Suprapubic skin (tissue), 4 donors: ENCODE measurements at regions not wholly inside any gene's neighbourhood (a gene's known extent, or its start where the extent isn't known, plus 50 kb on each side); places are given as distances from the start of the nearest gene placed in this dataset.

Experiments
- DNase-seq, 2 donors: peaks; one replicate each; pipeline ENCODE4 v3.0.0-alpha.2; 2019; ENCODE audit warnings: low spot score in 2 of 2
- H3K27ac ChIP-seq: fragments of 200-600 bp; sonication (generic); one replicate; pipeline ENCODE4 v1.5.1; 2019
- H3K27me3 ChIP-seq: fragments of 200-600 bp; sonication (generic); one replicate; pipeline ENCODE4 v1.5.1; 2019
- H3K36me3 ChIP-seq: fragments of 200-600 bp; sonication (generic); one replicate; pipeline ENCODE4 v1.5.1; 2019
- H3K4me1 ChIP-seq: fragments of 200-600 bp; sonication (generic); one replicate; pipeline ENCODE4 v1.5.1; 2019
- H3K4me3 ChIP-seq: fragments of 200-600 bp; sonication (generic); one replicate; pipeline ENCODE4 v1.5.1; 2019; ENCODE audit warnings: mild to moderate bottlenecking
- H3K9me3 ChIP-seq: fragments of 200-600 bp; sonication (generic); one replicate; pipeline ENCODE4 v1.5.1; 2019
- CTCF ChIP-seq, 2 donors: fragments of 200-600 bp in 1 of 2; fragments of 450-650 bp in 1 of 2; sonication (generic) in 1 of 2; IDR thresholded peaks; one replicate each; pipeline ENCODE4 v1.5.1; 2016 to 2019; ENCODE audit warnings: antibody characterized with exemption in 2 of 2, mild to moderate bottlenecking in 1 of 2, moderate library complexity in 1 of 2
- EP300 ChIP-seq: sonication (generic); formaldehyde crosslinking; IDR thresholded peaks from one replicate; pipeline ENCODE4 v1.6.1; 2017; ENCODE audit warnings: antibody characterized with exemption
- POLR2A ChIP-seq, 2 donors: fragments of 450-650 bp; IDR thresholded peaks; one replicate each; pipeline ENCODE4 v1.6.1; 2017; ENCODE audit warnings: antibody characterized with exemption in 2 of 2, mild to moderate bottlenecking in 2 of 2, moderate library complexity in 2 of 2
- POLR2AphosphoS5 ChIP-seq, 3 donors: sonication (generic); formaldehyde crosslinking; IDR thresholded peaks; one replicate each; pipeline ENCODE4 v1.6.1; 2017; ENCODE audit warnings: antibody characterized with exemption in 3 of 3
- WGBS: methylation state at CpG from one replicate; pipeline ENCODE4 v1.1.5; 2018; 5-methylcytosine and 5-hydroxymethylcytosine counted together

DNA sequence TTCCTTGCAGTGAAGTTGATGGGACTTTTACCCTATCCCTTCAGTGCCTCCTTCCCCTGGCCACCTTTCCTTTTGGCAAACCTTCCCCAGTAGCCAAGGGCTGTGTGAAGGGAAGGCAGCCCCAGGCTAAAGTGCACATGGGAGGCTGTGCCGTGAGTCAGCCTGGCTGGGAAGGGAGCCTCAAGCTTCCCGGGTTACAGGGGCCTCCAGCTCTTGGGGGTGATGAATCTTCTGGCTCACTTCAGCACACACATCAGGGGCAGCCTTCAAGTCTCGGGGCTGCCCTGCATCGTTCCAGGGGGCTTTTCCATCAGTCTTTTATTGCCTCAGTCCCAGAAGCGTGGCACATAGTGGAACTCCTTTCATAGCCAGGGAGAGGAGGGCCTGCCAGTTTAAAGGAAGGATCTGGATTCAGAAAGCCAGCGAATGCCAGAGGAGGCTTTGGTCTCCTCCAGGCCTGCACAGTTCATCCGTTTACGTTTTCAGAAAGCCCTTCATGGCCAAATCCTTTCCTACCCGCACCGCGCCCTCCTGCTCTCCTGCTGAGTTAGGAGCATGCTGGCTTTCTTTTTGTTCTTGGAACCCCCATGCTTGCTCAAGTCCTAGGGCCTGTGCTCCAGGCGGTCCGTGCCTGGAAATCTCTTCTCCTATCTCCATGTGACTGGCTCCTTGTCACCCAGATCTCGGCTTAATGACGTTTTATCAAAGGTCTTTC lies 134.8 kb upstream of the KLF4 start:
- 64% methylated on average over 15 of the region's 15 CpGs for WGBS
- peak overlapping the region; percentile 63 for H3K27ac ChIP-seq

DNA sequence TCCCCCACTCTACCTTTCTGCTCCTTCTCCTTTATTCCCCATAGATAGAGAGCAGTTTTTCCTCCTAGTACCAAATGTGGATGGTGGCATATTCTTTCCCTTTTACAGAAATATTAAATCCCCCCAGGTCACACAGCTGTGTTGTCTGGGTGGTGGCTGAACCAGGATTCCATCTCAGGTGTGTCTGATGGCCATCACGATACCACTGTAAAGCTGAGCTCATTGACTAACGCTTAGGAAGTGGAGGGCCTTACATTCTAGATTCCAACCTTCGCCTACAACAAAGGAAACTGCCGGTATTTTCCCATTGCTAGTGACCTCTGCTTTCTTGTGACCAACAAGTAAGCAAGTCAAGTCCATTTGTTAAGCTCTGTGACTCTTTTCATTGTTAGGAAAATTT lies 131.9 kb upstream of the KLF4 start:
- H3K36me3 ChIP-seq = no peaks in the 10 kb centered on the region
- TF ChIP-seq POLR2AphosphoS5 (IDR thresholded peaks at IDR 0.05) = no peak
- no peak for TF ChIP-seq POLR2A (IDR thresholded peaks at IDR 0.05)
- no peak for TF ChIP-seq EP300
- no peak for TF ChIP-seq CTCF (IDR thresholded peaks at IDR 0.05)
- H3K4me3 ChIP-seq = no peak overlapping the region
- H3K27ac ChIP-seq = no peak overlapping the region
- H3K4me1 ChIP-seq = peaks cover 7% of the 10 kb centered on the region
- whole genome bisulfite sequencing = 88% methylated on average over 4 of the region's 4 CpGs
- no peaks in the 10 kb centered on the region for H3K27me3 ChIP-seq
- no peak for DNase-seq
- H3K9me3 ChIP-seq = no peaks in the 10 kb centered on the region

More for the DNA sequence above, 134.8 kb upstream of the KLF4 start:
- Histone ChIP-seq H3K36me3 (no peaks in the 10 kb centered on the region), H3K4me3 (no peak overlapping the region), H3K9me3 (no peaks in the 10 kb centered on the region), H3K4me1 (peaks cover 17% of the 10 kb centered on the region), H3K27me3 (no peaks in the 10 kb centered on the region)
- DNase-seq = peak in 1 of 2 donors; percentile 77
- no peak for TF ChIP-seq EP300
- no peak for TF ChIP-seq CTCF (IDR thresholded peaks at IDR 0.05)
- no peak for TF ChIP-seq POLR2A (IDR thresholded peaks at IDR 0.05)
- TF ChIP-seq POLR2AphosphoS5 (IDR thresholded peaks at IDR 0.05) = no peak

DNA sequence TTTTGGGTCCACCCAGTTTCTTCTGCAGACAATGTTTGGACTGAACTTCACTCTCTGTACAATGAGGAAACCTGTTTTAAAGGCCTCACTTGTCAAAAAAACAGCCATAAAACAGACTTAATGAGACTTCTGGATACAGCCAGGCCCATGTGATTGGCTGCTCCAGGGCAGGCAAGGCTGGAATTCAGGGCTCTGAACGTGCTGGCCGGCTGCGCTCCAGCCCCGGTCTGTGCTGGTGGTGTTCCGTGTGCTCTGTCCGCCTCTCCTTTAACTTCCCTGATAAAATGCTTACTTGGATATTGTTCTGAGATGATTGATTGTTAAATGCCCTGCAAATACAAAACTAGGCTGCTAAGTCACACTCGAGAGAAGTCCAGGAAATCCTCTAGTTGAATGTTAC lies 131.2 kb upstream of the KLF4 start:
- Histone ChIP-seq H3K4me1 (peaks cover 7% of the 10 kb centered on the region), H3K27ac (no peak overlapping the region), H3K4me3 (no peak overlapping the region), H3K36me3 (no peaks in the 10 kb centered on the region), H3K9me3 (no peaks in the 10 kb centered on the region), H3K27me3 (no peaks in the 10 kb centered on the region)
- WGBS = 56% methylated on average over 7 of the region's 7 CpGs
- TF ChIP-seq EP300 = no peak
- no peak for TF ChIP-seq CTCF (IDR thresholded peaks at IDR 0.05)
- TF ChIP-seq POLR2AphosphoS5 (IDR thresholded peaks at IDR 0.05) = no peak
- no peak for TF ChIP-seq POLR2A (IDR thresholded peaks at IDR 0.05)
- DNase-seq = no peak

GRCh38 chr9:107620236-107620635 lies 130.7 kb upstream of the KLF4 start:
- H3K4me3 ChIP-seq = no peak overlapping the region
- DNase-seq = no peak
- peaks cover 7% of the 10 kb centered on the region for H3K4me1 ChIP-seq
- no peaks in the 10 kb centered on the region for H3K9me3 ChIP-seq
- no peak overlapping the region for H3K27ac ChIP-seq
- no peak for TF ChIP-seq CTCF (IDR thresholded peaks at IDR 0.05)
- no peak for TF ChIP-seq POLR2A (IDR thresholded peaks at IDR 0.05)
- no peak for TF ChIP-seq EP300
- no peak for TF ChIP-seq POLR2AphosphoS5 (IDR thresholded peaks at IDR 0.05)
- 89% methylated on average over 5 of the region's 6 CpGs for WGBS
- H3K36me3 ChIP-seq = no peaks in the 10 kb centered on the region
- no peaks in the 10 kb centered on the region for H3K27me3 ChIP-seq

DNA sequence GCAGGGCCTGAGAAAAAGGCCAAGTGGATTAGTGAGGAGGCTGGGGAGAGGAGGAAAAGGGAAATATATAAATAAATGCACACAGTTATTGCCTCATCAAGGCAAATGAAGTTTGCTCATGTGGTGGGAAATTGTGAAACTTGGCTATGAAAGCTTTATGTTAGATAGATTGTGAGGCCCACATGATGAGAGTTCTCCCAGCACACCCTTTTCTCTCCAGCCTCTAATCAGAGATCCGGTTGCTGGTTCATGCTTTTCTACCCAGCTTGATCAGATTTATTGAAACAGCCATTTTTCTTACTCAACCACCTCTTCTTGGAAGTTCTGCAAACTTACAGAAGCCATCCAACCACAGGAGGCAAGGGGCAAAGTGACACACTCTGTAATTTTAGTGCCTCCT lies 125.8 kb upstream of the KLF4 start:
- H3K36me3 ChIP-seq = no peaks in the 10 kb centered on the region
- no peak overlapping the region for H3K4me3 ChIP-seq
- no peak for DNase-seq
- H3K27me3 ChIP-seq = no peaks in the 10 kb centered on the region
- TF ChIP-seq CTCF (IDR thresholded peaks at IDR 0.05) (no peak), POLR2A (IDR thresholded peaks at IDR 0.05) (no peak), EP300 (no peak), POLR2AphosphoS5 (IDR thresholded peaks at IDR 0.05) (peak in 1 of 3 donors; percentile 31)
- H3K27ac ChIP-seq = no peak overlapping the region
- H3K4me1 ChIP-seq = no peaks in the 10 kb centered on the region
- WGBS = 85% methylated on average over 1 of the region's 1 CpG
- H3K9me3 ChIP-seq = no peaks in the 10 kb centered on the region
